Stimulated activated CD8-positive, alpha-beta memory T cell treated with anti-CD3 and anti-CD28 coated beads, Interleukin-15, amount 100 ng/mL, for 4 hours (primary cell): ENCODE measurements at regions not wholly inside any gene's neighbourhood (a gene's known extent, or its start where the extent isn't known, plus 50 kb on each side); places are given as distances from the start of the nearest gene placed in this dataset.
"Not testable (repeated sequence)": the region's sequence is repeated elsewhere in the genome, so short reads cannot be mapped to it uniquely, and the experiment has no call there.

ENCODE experiments used
- DNase-seq, 2 donors: peaks; one replicate each; pipeline ENCODE4 v3.0.0-alpha.2; 2020; ENCODE audit warnings: low read depth in 2 of 2

DNA sequence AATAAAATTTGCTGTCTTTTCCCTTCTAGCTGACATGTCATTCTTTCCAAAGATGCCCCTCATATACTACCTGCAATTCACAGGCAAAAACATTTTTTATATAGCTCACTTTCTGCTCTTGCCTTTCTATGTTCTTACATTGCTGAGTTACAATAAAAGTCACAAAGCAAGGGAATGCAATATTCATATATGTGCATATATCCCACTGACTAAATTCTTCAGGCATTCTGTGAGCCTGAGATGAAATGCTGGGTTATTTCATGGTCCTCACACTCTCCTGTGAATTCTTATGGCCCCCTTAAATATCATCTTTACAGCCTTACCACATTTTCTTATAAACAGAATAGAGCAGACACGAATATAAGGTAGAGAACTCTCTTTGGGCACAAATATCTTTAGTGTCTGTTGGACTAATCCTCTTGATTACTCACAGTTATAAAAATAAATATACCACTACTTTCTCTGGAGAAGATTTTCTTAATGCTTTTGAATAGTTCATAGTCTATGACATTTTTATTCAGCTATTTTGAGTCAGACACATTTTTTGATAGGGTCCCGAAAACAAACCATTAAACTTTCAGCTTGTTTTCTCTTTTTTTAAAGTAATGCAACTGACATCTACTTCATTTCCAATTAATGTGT is 84.1 kb upstream of the H2AZ1 start:
- no peak for DNase-seq

- no peak for DNase-seq
Observed at GRCh38 chr4:100026066-100026465, 76.0 kb upstream of the H2AZ1 start.

- no peak for DNase-seq
Observed at GRCh38 chr4:100023800-100024199, 73.7 kb upstream of the H2AZ1 start.

DNA sequence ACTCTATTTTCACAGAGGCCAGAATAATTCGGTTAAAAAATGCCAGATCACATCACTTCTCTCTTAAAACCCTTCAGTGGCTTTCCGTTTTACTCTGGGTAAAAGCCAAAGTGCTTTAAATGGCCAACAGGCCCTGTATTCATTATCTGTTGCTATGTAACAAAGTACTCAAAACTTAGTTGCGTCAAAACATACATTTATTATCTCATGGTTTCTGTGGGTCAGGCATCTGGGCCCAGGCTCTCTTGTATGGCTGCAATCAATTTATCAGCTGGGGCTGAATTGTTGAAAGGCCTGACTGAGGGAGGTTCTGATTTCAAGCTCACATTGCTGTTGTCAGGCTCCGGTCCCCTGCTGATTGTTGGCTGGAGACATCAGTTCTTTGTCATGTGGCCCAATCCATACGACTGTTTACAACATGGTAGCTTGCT is 72.7 kb upstream of the H2AZ1 start:
- no peak for DNase-seq

DNA sequence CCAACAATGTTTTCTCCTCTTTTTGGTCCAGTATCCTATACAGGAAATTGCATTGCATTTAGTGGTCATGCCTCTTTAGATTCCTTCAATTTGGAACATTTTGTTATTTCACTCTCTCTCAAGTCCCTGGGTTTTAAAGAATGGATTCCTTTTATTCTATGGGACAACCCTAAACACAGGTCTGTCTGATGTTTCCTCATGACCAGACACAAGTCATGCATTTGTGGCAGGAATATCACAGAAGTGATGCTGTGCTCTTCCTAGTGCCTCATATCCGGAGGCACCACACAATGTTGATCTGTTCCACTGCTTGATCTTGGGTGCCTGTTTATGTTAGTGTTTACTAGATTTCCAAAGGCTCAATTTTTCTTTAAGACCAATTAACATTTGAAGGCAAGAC is 69.7 kb upstream of the H2AZ1 start:
- no peak for DNase-seq

DNA sequence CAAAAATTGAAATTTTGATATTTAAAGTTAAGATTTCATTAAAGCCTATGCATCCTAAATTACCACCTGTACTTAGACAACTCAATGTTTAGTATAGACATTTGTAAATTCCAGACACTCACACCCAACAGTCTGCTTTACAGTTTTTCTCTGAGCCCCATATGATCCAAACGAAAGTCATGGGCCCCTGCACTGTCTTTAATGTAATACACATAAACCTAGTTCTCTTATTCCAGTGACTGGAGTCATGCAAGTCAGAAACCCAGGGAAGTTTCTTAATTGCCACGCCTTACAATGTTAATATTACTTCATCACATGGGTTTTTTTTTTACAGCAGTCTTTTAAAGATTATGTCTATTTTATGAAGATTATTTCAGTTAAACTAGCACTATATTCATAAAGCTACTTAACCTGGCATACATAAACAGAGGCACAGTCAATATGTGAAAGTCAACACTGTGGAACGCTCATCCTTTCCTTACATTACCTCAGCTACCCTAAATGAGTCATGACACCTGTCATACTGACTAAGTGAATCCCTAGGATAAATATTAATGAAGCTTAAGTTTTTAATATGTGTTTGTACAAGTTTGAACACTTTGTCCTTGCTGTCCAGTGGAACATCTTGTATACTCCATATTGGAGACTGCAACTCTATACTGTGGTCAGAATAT is 67.7 kb upstream of the H2AZ1 start:
- no peak for DNase-seq

DNA sequence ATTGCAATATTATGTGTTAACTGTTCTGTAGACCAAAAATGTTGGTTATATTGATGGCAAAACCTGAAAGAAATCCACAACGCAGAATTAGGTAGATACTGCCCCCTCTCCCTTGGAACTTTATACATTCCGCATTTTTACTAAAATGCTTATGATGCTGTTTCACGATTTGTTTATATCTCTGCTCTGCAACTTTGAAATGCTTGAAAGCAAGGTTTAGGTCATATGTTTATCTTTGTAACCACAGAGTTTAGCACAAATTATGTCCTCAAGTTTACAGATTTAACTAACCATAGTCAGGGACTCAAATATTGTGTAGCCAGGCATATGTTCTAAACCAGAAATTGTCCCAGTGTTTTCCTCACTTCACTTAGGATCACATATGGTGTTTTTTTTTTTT is 66.1 kb upstream of the H2AZ1 start:
- DNase-seq = no peak

GRCh38 chr4:100014616-100015015 is 64.5 kb upstream of the H2AZ1 start:
- no peak for DNase-seq

GRCh38 chr4:100009490-100009889 is 59.4 kb upstream of the H2AZ1 start:
- DNase-seq = no peak

DNA sequence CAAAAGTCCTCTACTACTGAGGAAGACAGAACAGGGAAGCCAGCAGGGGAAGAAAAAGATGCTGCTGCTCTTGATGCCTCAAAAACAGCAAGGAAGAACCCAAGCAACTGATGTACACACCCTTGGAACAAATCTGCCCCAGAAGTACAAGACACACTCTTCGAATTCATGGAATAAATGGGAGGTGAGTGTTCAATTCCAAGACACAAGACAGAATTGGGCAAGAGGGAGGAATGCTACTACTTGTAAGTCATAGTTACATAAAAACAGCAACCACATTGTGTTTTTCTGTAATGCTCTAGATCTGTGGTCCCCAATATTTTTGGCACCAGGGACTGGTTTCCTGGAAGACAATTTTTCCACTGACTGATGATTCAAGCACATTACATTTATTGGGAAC is 58.0 kb upstream of the H2AZ1 start:
- DNase-seq = no peak

DNA sequence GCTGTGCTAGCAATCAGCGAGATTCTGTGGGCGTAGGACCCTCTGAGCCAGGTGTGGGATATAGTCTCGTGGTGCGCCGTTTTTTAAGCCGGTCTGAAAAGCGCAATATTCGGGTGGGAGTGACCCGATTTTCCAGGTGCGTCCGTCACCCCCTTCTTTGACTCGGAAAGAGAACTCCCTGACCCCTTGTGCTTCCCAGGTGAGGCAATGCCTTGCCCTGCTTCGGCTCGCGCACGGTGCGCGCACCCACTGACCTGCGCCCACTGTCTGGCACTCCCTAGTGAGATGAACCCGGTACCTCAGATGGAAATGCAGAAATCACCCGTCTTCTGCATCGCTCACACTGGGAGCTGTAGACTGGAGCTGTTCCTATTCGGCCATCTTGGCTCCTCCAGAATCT is 56.1 kb upstream of the H2AZ1 start:
- not testable (repeated sequence) for DNase-seq
